Esophagus muscularis mucosa (tissue), 3 donors: ENCODE measurements at regions not wholly inside any gene's neighbourhood (a gene's known extent, or its start where the extent isn't known, plus 50 kb on each side); places are given as distances from the start of the nearest gene placed in this dataset.

ENCODE experiments used
- CTCF ChIP-seq, 3 experiments: fragments of 200-600 bp in 2 of 3; fragments of 450-650 bp in 1 of 3; sonication (generic) in 2 of 3; IDR thresholded peaks; one replicate each; pipeline ENCODE4 v1.5.1; 2017 to 2019; ENCODE audit warnings: antibody characterized with exemption in 3 of 3, mild to moderate bottlenecking in 2 of 3, moderate library complexity in 1 of 3
- POLR2A ChIP-seq: fragments of 450-650 bp; IDR thresholded peaks from one replicate; pipeline ENCODE4 v1.6.1; 2017; ENCODE audit warnings: antibody characterized with exemption, moderate library complexity, mild to moderate bottlenecking, low read depth
- POLR2AphosphoS5 ChIP-seq, 2 donors: sonication (generic); formaldehyde crosslinking; IDR thresholded peaks; one replicate each; pipeline ENCODE4 v1.6.1; 2017; ENCODE audit warnings: antibody characterized with exemption in 2 of 2

GRCh38 chr2:59733567-59733930, 819.9 kb downstream of the BCL11A start:
- TF ChIP-seq CTCF (IDR thresholded peaks at IDR 0.05), result no peak
- no peak for TF ChIP-seq POLR2A
- TF ChIP-seq POLR2AphosphoS5 (IDR thresholded peaks at IDR 0.05), result no peak
